LNCaP clone FGC (cell line): ENCODE measurements at regions not wholly inside any gene's neighbourhood (a gene's known extent, or its start where the extent isn't known, plus 50 kb on each side); places are given as distances from the start of the nearest gene placed in this dataset.
"Not testable (repeated sequence)": the region's sequence is repeated elsewhere in the genome, so short reads cannot be mapped to it uniquely, and the experiment has no call there.

Experiments
- DNase-seq: peaks from one replicate; pipeline ENCODE4 v3.0.0-alpha.2; 2011; ENCODE audit warnings: low read depth
- H3K4me3 ChIP-seq: 2 replicates; pipeline ENCODE4 v1.5.1; 2011; ENCODE audit warnings: mild to moderate bottlenecking, low read depth, low read length, control low read depth
- CTCF ChIP-seq: IDR thresholded peaks from 2 replicates; pipeline ENCODE4 v1.5.1; 2012; ENCODE audit warnings: mild to moderate bottlenecking; ENCODE audit not compliant: control insufficient read depth, insufficient read depth; ENCODE audit errors: extremely low read depth

- no peak for DNase-seq
- H3K4me3 ChIP-seq = no peak overlapping the region
- TF ChIP-seq CTCF = no peak
These were observed 110.9 kb downstream of the FHIP1A start for GRCh38 chr4:151519728-151520415.

- TF ChIP-seq CTCF = no peak
- no peak overlapping the region for H3K4me3 ChIP-seq
- DNase-seq = no peak
These were observed 114.0 kb downstream of the FHIP1A start for GRCh38 chr4:151522866-151523519.

GRCh38 chr4:151524610-151525009, 115.6 kb downstream of the FHIP1A start:
- TF ChIP-seq CTCF = no peak
- H3K4me3 ChIP-seq = no peak overlapping the region
- DNase-seq = no peak

GRCh38 chr4:151526489-151526888, 117.5 kb downstream of the FHIP1A start:
- DNase-seq, H3K4me3 ChIP-seq: not testable (repeated sequence)

- no peak for TF ChIP-seq CTCF
- no peak for DNase-seq
These were observed 118.7 kb downstream of the FHIP1A start for GRCh38 chr4:151527699-151528098.

GRCh38 chr4:151529187-151529586, 120.2 kb downstream of the FHIP1A start:
- no peak for DNase-seq
- no peak for TF ChIP-seq CTCF
- H3K4me3 ChIP-seq = no peak overlapping the region

More at GRCh38 chr4:151527699-151528098, 118.7 kb downstream of the FHIP1A start:
- no peak overlapping the region for H3K4me3 ChIP-seq

GRCh38 chr4:151530230-151530629, 121.3 kb downstream of the FHIP1A start:
- DNase-seq = no peak
- no peak overlapping the region for H3K4me3 ChIP-seq
- TF ChIP-seq CTCF = no peak
